VCaP (cell line): ENCODE measurements at regions not wholly inside any gene's neighbourhood (a gene's known extent, or its start where the extent isn't known, plus 50 kb on each side); places are given as distances from the start of the nearest gene placed in this dataset.

Experiments
- H3K27ac ChIP-seq: fragments of 450-650 bp; 2 replicates; pipeline ENCODE4 v1.5.1; 2017
- TF ChIP-seq, protein P1 (sequence below): fragments of 450-650 bp; conservative IDR thresholded peaks from 2 replicates; pipeline ENCODE4 v1.5.1; 2017; ENCODE audit warnings: mild to moderate bottlenecking, moderate library complexity

- no peak overlapping the region for H3K27ac ChIP-seq
- TF ChIP-seq, protein P1, sequence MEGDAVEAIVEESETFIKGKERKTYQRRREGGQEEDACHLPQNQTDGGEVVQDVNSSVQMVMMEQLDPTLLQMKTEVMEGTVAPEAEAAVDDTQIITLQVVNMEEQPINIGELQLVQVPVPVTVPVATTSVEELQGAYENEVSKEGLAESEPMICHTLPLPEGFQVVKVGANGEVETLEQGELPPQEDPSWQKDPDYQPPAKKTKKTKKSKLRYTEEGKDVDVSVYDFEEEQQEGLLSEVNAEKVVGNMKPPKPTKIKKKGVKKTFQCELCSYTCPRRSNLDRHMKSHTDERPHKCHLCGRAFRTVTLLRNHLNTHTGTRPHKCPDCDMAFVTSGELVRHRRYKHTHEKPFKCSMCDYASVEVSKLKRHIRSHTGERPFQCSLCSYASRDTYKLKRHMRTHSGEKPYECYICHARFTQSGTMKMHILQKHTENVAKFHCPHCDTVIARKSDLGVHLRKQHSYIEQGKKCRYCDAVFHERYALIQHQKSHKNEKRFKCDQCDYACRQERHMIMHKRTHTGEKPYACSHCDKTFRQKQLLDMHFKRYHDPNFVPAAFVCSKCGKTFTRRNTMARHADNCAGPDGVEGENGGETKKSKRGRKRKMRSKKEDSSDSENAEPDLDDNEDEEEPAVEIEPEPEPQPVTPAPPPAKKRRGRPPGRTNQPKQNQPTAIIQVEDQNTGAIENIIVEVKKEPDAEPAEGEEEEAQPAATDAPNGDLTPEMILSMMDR, result no peak
Measured at GRCh38 chr20:17806107-17806506, 106.3 kb downstream of the BANF2 start.

DNA sequence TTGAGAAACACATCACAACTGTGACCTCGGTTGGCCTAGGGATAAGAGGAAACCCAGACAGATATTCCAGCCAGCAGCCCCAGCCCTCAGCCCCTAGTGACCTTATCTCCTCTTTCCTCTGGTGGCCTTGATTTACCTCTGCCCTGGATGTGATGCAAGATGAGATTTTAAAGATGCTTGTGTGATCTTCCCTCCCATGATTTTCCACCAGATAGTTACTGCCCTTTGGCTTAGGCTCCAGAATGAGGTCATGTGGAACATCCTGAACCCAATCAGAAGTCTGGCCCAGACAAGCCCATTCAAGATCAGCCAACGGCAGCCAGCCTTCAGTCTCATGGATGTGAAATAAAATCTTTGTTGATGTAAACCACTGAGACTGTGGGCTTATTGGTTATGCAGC, 104.0 kb downstream of the BANF2 start:
- H3K27ac ChIP-seq, result no peak overlapping the region
- TF ChIP-seq, protein P1, result no peak

DNA sequence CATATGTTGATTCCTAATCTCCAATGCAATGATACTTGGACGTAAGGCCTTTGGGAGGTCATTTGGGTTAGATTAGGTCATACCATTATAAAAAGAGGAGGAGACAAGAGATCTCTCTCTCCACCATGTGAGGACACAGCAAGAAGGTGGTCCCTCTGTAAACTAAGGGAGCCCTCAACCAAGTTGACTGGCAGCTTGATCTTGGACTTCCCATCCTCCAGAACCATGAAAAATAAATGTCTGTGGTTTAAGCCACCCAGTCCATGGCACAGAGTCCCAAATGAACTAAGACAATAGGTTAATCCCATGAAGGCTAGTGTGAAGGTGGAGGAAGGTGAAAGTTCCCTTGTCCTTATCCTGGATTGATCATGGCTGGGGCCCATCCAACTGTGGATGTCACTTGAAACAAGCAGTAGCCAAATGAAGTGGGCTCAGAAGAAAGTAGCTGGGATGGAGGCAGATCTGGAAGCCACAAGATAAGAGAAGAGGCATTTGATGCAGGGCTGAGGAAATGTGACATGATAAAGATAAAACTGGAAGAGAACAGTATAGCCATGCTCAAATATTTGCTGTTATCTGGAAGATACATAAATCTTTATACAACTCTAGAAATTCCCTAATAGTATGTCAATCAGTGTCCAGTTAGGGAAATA, 99.9 kb downstream of the BANF2 start:
- H3K27ac ChIP-seq, result no peak overlapping the region
- TF ChIP-seq, protein P1, result no peak

GRCh38 chr20:17798601-17799000, 98.8 kb downstream of the BANF2 start:
- TF ChIP-seq, protein P1, result no peak
- H3K27ac ChIP-seq, result no peak overlapping the region

DNA sequence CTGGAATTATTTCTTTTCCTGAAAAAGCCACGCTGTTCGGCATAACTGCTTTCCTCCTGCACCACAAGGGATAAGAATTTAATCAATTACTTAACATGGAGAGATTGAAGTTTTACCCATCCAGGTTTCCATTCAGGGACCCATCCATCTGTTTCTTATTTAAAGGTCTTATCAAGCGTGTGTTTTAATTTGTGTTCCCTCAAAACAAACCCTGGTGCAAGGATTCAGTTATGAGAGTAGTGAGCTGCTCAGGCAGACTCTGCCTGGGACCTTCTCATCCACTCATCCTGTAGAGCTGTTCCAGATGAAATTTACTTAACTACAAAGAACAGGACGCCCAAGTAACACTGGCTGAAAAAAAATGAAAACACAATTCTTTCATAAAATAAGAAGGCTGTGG, 97.8 kb downstream of the BANF2 start:
- H3K27ac ChIP-seq, result no peak overlapping the region
- TF ChIP-seq, protein P1, result no peak

DNA sequence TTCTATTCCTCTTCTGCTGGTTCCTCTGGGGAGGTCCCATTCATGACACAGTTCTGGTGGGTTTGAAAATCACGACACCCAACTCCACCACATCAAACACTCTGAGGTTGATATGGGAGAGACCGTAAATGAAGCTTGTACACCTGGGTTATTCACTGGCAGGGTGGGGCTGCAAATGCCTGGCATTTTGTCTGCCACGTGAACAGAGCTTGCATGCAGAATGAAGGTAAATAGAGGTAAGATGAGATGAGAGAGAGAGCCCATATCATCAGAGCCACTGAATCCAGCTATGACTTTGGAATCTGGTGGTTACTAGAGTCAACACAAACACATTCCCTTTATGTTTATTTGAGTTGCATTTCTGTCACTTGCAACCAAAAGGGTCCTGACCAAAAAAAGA, 97.4 kb downstream of the BANF2 start:
- H3K27ac ChIP-seq, result no peak overlapping the region
- TF ChIP-seq, protein P1, result no peak

DNA sequence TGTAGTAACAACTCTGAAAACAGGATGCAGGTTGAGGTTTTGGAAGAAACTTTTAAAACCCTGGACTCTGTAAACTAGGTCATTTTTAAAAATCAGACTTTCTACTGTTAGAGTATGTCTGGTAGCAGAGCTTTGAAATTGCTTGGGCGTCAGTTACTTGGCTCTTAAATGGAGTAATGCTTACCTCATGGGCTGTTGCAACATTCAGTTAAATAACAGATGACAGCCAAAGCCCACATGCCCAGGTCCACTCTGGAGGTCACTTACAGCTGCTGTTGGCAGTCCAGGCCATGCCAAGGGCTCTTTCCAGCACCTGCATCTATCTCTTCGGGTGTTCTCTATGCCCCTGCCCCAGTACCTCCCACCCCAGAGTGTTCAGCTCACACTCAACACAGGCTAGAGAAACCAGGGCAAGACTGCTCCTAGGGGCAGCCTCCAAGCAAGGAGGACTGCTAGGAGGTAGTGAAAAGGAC, 96.4 kb downstream of the BANF2 start:
- TF ChIP-seq, protein P1, result no peak
- H3K27ac ChIP-seq, result no peak overlapping the region
